GM21381 (cell line): ENCODE measurements at regions not wholly inside any gene's neighbourhood (a gene's known extent, or its start where the extent isn't known, plus 50 kb on each side); places are given as distances from the start of the nearest gene placed in this dataset.

Experiments
- ATAC-seq: cut with Tn5 transposase; IDR thresholded peaks from one replicate; pipeline ENCODE4 v1.9.1; 2021; ENCODE audit warnings: mild to moderate bottlenecking, moderate library complexity; ENCODE audit not compliant: unreplicated experiment

DNA sequence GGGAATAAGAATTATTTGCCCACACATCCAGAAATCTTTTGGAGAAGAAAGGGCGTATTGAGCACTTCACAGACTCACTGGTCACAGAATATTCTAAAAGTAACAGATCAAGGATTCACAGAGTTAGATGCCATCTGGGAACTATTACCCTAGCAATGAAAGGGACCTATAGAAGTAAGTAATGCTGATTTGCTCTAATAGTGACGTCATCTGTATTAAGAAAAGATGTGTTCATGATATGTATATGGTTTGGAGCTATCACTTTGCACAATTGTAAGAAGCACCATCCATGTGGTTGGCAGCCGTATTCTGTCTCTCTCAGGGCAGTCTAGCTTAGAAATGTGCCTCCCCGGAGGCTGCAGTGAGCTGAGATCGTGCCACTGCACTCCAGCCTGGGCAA, 52.8 kb upstream of the SV2C start:
- ATAC-seq, result no peak

DNA sequence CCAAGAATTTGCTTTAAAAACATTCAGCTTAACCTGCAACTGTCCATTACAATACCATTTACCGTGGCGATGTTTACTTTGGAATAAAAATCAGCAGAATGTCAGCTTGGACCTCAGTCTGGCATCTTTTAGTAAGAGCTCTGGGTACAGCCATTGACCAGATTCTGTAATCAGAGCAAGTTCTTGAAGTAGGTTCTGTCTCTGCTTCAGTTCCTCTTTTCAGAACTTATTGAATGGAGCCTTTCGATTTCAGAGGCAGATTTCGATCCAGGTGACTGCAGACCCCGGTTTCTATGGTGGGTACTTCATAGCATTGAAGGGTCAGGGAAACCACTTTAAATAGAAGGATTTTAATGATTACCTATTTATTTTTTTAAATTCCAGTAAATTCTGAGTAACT, 53.4 kb upstream of the SV2C start:
- ATAC-seq, result no peak

DNA sequence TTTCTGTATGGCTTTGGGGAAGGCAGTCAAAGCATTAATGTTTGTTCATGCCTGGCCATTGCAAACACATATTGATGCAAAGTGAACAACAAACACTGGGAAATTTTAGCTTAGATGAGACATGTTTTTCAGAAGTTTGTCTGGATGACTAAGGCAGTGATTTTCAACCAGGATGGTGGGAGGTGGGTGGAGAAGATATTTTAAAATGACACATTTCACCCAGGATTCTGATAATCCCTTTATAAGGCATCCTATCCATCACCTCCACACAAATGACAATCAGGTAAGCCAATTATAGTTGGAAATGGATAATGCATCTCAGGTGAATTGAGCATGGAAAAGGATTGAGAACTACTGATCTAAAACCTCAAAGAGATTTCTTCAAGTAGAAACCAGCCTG, 57.4 kb upstream of the SV2C start:
- no peak for ATAC-seq

DNA sequence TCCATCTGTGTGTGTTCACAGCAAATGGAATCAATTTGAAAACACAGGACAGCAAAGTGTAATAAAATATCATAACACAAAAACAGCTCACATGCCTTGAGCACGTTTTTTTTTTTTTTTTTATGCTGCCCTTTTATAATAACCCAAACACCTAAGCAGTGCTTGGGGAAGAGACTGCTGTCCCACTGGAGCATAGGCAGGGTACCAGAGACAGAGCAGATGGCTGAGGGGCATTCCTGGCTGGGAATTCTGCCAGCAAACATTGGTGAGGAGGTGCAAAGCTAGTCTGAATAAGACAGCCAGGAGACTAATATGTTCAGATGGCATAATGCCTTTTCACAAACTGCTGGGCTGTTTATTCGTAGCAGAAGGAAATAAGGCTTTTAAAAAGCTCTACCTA, 58.1 kb upstream of the SV2C start:
- ATAC-seq, result no peak

DNA sequence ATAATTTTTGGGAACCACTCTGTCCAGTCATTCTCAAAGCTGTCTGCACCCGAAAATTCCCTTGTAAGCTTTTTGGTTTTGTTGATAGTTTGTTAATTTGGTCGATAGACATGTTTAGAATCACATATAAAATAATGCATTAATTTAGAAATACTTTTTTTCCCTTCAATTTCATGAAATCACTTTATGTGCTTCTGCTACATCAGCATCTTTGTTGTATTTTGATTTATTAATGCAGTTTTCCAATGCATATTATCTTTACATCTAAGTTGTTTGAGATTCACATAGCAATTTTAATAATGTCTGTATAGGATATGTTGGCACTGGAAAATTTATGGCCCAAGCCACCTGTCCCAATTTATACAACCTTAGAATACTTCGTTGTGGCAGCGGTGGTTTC, 60.6 kb upstream of the SV2C start:
- ATAC-seq, result no peak

DNA sequence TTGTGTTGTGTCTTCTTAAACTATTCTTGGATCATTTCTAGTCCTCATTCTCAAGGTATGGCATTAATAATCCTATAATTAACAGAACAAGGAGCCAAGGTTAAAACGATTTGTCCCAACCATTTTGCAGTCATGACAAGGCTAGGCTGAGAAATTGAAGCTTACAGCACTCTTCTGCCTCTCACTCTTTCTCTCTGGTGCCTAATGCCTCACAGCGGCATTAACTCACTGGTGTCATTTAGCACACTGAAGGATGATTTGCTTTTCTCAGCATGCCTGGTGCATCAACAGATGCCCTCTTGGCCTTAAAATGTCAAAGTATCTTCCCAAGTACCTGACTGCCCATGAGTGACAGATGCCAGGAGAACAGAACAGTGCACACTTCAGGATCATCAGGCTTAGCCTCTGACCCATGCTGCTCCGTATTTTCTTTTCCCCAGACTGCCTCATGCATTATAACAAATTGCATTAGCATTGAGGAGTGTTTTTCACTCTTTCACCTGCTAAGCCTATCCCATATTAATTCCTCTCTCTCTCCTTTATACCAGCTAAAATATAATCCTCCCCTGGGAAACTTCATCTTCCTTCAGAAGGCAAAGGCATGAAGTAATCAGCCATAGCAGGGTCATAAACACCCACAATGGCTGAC, 61.1 kb upstream of the SV2C start:
- ATAC-seq, result no peak

DNA sequence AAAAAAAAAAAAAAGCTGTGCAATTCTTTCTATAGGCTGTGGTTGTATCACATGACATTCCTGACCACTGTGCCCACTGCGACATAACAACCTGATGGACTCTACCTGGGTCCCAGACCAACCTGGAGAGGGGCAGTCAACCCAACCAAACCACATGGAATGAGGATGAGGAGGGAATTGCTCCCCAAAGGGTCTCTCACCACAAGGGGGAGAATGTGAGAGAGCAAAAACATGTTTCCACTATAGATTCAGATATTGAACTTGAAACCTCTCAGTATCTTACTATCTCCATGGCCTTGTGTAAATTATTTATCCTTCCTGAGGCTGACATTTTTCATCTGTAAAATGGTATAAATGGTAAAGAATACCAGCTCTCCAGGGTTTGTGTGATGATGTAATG, 66.9 kb upstream of the SV2C start:
- ATAC-seq, result no peak

DNA sequence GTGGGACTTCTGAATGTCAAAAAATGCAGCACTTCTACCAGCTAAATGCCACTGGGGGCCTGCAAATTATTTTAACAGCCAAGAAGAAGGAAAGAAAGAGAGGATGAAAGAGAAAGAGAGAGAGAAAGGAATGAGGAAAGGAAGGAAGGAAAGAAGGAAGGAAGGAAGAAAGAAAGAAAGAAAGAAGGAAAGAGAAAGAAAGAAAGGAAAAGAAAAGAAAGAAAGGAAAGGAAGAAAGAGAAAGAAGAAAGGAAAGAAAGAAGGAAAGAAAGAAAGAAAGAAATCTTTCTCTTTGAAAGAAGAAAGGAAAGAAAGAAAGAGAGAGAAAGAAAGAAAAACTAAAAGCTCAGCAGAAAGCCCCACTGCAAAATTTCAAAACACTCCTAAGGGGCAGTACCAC, 69.2 kb upstream of the SV2C start:
- ATAC-seq, result no peak

DNA sequence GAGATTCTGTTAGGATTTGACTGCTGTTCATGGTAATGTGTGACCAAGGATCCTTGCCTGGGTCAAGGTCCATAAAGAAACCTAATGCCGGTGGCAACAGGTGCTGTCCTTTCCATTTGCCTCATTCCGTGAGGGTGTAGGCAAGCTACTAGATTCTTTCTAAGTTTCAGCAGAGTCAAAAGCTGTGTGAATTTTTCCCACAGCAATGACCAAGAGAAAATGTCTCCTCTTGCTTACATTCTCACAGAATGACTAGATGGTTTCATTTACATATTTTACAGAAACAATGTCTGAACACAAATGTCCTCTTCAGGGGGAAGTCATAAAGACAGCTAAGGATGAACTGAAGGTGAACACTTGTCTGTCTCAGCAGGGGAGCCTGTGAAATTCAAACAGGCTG, 75.3 kb upstream of the SV2C start:
- ATAC-seq, result no peak

DNA sequence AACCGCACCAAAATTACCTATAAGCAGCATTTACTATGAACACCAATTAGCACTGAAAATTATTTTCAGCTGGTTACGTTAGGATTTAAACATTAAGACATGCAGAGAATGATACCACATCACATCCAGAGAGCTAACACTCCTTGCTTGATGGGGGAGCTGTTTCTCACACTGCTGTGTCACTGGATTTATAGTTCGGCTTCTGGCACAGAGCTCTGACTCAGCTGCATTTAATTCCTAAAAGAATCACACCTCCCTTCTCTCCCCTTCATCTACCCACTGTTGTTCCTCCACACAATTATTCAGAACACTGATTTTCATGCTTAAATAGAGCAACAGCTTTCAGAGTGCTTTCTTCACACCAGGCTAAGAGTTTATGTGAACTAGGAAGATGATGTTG, 82.6 kb upstream of the SV2C start:
- no peak for ATAC-seq

DNA sequence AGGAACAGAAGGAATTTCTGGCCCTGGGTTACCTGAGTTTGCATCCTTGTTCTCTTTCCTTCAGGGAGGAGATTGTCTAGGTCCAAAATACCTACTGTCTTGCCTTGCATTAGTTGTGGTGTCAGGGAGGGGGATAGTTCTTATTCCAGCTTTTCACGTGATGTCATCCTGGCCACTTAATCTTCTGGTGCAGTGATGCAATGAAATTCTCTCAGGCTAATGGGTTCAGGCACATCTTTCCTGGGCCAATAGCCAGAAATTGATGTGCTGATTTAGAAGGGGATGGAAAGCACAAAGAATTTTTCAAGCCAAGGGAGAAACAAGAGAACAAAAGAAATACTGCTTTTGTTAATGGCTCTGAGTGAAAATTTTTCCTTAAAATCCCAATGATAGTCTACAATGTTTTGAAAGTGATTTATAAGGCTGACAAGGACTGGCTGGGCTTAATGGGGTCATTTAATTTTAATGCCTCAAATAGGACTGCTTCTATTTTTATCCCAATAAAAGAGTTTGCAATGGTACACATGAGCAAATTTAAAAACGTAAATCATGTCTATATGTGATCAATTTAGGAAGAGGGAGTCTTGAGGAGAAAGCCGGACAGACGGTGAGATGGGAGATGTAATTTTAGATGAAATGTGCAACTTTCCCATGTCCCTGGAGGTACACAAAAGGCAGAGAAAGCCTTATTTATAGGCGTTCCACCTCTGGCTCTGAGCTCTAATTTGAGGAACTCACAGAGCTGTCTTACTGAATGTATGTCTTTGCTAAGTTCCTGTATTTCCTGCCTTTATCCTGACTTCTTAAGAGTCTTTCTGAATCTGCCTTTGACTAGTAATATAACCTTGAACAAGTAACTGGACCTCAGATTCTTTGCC, 89.3 kb upstream of the SV2C start:
- ATAC-seq, result no peak

DNA sequence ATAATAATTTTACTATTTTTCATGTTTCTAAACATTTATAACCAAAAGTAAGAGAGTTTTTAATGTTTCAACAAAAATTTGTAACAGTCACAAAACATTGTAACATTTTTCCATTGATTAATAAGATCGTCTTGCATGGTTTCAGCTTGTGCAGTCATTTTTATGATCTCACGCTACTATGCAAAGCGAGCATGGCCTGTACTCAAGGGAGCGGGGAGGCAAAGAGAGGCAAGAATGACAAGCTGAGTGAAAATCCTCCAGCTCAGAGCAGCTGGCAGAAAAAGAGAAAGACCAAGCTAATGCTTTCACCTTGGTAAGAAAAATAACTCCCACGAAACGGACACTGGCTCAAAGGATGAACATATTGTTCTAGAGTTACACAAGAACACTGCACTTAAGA, 90.0 kb upstream of the SV2C start:
- ATAC-seq, result no peak

DNA sequence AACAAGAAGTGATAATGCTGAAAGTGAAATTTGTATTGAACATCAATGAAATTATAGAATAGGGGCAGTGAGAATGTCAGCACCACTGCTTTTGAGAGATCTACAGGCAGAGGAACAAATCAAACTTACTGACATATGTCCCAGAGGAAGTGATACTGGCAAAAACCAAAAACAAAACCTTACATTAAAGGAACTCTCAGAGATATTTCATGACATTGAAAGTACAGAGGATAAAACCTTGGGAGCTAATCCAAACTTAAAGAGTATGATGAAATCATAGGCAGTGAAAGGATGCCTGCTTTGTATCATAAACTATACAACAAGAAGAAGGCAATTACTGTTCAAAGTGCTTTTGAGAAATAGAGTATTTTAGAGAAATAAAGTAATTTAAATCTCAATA, 90.4 kb upstream of the SV2C start:
- ATAC-seq, result no peak

DNA sequence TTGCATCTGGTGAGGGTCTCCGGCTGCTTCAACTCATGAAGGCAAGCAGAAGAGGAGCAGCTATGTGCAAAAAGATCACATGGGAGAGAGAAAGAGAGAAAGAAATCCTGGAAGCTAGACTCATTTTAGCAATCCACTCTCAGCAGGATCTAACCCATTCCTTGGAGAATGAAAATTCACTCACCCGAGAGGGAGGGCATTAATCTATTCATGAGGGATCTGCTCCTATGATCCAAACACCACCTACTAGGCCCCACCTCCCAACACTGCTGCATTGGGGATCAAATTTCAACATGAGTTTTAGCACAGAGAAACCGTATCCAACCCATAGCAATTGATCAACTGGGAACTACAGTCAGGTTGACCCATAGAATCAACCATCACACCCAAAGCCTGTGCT, 98.1 kb upstream of the SV2C start:
- ATAC-seq, result no peak

DNA sequence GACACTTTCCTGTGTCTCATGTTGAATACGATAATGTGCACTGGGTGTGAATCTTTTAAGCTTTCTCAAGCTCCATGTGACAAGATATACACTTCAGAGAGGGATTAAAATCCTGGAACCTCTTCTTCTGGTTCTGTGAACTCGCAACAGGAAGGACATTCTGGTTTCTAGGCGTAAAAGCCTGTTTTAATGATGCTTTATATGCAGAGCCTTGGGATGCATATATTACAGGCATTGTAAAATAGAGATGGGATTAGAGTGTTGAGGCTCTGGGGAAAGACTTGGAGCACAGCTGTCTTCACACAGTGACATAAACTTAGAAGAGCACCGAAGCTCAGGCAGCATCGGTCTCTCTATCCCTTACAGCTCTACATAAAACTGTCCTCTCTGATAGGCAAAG, 107.7 kb upstream of the SV2C start:
- ATAC-seq, result no peak

DNA sequence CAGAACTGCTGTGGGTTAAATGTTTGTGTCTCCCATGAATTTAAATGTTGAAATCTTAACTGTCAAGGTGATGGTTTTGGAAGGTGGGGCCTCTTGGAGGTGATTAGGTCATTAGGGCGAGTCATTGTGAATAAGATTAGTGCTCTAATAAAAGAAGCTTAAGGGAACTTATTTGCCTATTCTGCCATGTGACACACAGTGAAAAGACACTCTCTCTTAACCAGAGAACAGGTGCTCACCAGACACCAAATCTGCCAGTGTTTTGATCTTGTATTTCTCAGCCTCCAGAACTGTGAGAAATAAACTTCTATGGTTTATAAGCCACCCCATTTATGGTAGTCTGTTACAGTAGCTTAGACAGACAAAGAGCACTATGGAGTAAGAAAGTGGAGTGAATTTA, 117.9 kb upstream of the SV2C start:
- no peak for ATAC-seq

DNA sequence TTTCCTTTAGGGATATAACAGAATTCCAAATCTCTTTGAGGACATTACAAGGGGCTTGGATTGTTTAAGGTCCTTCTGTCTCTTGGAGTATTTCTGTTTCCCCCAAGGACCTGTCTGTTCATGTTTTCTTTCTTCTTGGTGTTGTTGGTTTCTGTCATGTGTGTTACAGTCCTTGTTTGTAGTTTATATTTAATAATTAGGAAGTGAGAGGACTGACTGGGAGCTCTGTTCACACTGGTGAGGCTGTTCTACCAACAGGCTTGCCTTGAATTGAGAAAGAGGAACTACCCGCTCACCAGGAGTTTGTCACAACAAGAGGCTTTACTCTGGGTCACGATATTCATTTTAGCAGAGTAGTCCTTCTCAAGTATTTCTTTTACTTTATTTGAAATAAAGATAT, 119.2 kb upstream of the SV2C start:
- ATAC-seq, result no peak

DNA sequence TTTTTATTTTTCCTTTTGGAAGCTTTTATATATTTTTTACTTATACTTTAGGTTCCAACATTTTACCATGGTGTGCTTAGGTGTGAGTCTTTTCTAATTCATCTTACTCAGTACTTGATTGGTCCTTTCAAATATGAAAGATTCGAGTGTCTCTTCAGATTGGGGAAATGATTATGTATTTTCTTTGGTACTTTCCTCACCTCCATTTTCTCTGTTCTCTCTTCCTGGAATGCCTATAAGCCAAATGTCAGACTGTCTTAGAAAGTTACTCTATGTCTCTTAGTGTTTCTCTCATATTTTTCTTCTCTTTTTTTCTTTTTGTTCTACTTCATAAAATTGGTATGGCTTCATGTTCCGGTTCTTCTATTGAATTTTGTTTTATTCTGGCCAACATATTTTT, 119.6 kb upstream of the SV2C start:
- ATAC-seq, result no peak

DNA sequence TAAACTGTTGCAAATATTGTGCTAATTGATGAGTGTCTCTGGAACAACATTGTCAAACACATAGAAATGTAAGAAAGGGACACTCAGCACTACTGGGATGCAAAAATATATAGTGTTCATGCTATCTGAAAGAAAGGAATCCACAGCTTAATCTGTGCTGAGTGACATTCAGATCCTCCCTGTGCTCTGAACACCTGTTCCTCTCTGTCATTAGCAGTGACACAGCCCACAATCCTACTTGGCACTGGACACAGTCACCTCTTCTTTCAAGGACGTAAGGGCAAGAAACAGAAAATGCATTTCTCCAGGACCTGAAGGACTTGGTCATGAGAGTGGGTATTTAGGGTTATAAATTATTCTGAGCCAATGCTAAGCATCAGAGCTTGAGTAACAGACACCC, 121.4 kb upstream of the SV2C start:
- ATAC-seq, result no peak

DNA sequence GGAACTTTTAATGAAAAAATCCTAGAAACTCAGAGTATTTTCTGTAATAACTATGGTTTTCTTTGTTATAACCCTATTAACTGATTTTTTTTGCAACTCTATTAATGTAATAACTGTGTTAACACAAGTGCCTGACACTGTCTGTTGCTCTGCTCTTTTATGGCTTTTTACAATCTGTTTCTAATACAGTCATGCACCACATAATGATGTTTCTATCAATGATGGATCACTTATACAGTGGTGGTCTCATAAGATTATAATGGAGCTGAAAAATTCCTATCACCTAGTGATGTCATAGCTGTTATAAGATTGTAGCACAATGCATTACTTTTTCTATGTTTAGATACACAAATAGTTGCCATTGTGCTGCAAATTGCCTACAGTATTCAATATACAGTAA, 123.1 kb upstream of the SV2C start:
- no peak for ATAC-seq

DNA sequence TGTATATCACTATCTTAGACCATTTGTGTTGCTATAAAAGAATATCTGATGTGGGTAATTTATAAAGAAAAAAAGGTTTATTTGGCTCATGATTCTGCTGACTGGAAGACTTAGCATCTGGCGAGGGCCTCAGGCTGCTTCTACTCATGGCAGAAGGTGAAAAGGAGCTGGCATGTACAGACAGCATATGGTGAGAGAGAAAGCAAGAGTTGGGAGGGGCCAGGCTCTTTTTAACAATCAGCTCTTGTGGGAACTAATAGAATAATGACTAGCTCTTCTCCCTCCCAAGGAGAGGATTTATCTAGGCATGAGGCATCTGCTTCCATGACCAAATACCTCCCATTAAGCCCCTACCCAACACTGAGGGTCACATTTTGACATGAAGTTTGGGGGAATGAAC, 130.2 kb upstream of the SV2C start:
- no peak for ATAC-seq

DNA sequence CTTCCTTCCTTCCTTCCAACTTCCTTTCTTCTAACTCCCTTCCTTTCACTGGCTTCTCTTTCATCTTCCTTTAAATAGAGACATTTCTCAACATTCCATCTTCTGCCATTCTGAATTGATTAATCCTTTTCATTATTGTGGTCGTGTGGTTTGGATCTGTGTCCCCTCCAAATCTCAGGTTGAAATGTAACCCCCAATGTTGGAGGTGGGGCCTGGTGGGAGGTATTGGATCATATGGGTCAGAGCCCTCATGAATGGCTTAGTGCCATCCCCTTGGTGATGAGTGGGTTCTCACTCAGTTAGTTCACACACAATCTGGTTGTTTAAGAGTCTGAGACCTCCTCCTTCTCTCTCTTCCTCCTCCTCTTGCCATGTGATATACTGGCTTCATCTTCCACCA, 130.9 kb upstream of the SV2C start:
- ATAC-seq, result no peak

DNA sequence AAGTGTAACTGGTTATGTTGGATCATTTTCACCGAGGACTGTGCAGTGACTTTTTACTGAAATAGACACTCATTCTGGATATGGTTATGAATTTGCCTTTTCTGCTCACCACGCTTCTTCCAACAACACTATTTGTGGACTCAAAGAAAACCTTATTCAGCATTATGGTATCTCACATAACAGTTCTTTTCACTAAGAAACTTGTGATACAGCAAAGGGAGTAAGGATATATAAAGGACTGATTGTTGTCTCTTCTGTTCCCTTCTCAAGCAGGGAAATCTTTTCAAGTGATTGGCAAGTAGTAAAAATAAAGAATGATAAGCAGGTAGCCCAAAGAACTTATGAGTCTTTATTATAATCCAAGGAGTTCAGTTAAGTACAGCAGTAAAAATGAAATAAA, 131.5 kb upstream of the SV2C start:
- no peak for ATAC-seq
